Left colon (tissue), 2 donors: ENCODE measurements at regions not wholly inside any gene's neighbourhood (a gene's known extent, or its start where the extent isn't known, plus 50 kb on each side); places are given as distances from the start of the nearest gene placed in this dataset.

ENCODE experiments used
- ATAC-seq: fragments of 200-7000 bp; cut with Tn5 transposase; one replicate; pipeline ENCODE4 v1.9.1; 2020; ENCODE audit warnings: mild to moderate bottlenecking, moderate library complexity
- DNase-seq, 2 donors: peaks; one replicate each; pipeline ENCODE4 v3.0.0-alpha.2; 2020
- intact Hi-C, 2 donors: fragments of 100-400 bp; cut with DNase I in 1 of 2; cut with micrococcal nuclease in 1 of 2; formaldehyde crosslinking; loops; one replicate each; pipeline versions ENCODE4 v1.11.2 to v1.14.0; 2022; cut with DNase I, micrococcal nuclease
- donor health status: DM: no; HTN: no; CAD: no.
- donor health status: DM: yes; HTN: yes; CAD: no.

GRCh38 chrX:38975368-38975942 lies 174.2 kb downstream of the MID1IP1 start:
- no peak for DNase-seq
- intact Hi-C loops = no loop called here
- ATAC-seq = no peak

- ATAC-seq = peak; percentile 21
- intact Hi-C loops = no loop called here
- no peak for DNase-seq
These were observed 181.1 kb downstream of the MID1IP1 start for GRCh38 chrX:38982370-38982769.

- DNase-seq (no peak), ATAC-seq (no peak)
- intact Hi-C loops = no loop called here
These were observed 181.6 kb downstream of the MID1IP1 start for GRCh38 chrX:38982843-38983242.

- ATAC-seq (no peak), DNase-seq (no peak)
- intact Hi-C loops = no loop called here
These were observed 184.1 kb downstream of the MID1IP1 start for GRCh38 chrX:38985375-38985774.

- intact Hi-C loops = no loop called here
- DNase-seq (no peak), ATAC-seq (peak; percentile 22)
These were observed 184.7 kb downstream of the MID1IP1 start for GRCh38 chrX:38985945-38986344.

GRCh38 chrX:38986586-38986985 lies 185.3 kb downstream of the MID1IP1 start:
- intact Hi-C loops = no loop called here
- DNase-seq = no peak
- no peak for ATAC-seq

GRCh38 chrX:38987198-38987651 lies 186.0 kb downstream of the MID1IP1 start:
- ATAC-seq (peak; percentile 74), DNase-seq (peak; percentile 24 to 28)
- intact Hi-C loops = no loop called here

GRCh38 chrX:38988301-38988700 lies 187.0 kb downstream of the MID1IP1 start:
- ATAC-seq (peak; percentile 49), DNase-seq (no peak)
- intact Hi-C loops = no loop called here

GRCh38 chrX:38989076-38989475 lies 187.8 kb downstream of the MID1IP1 start:
- intact Hi-C loops = no loop called here
- DNase-seq (no peak), ATAC-seq (no peak)

GRCh38 chrX:38991656-38992440 lies 190.6 kb downstream of the MID1IP1 start:
- intact Hi-C loops = no loop called here
- DNase-seq = no peak
- peak; percentile 22 for ATAC-seq

GRCh38 chrX:38992441-38993096 lies 191.3 kb downstream of the MID1IP1 start:
- no peak for ATAC-seq
- DNase-seq = no peak
- intact Hi-C loops = no loop called here

- ATAC-seq = no peak
- intact Hi-C loops = no loop called here
These were observed 192.2 kb downstream of the MID1IP1 start for GRCh38 chrX:38993500-38993899.

GRCh38 chrX:38999099-38999498 lies 197.8 kb downstream of the MID1IP1 start:
- ATAC-seq (no peak), DNase-seq (no peak)
- intact Hi-C loops = no loop called here

More at GRCh38 chrX:38993500-38993899, 192.2 kb downstream of the MID1IP1 start:
- no peak for DNase-seq

GRCh38 chrX:38999967-39000745 lies 198.9 kb downstream of the MID1IP1 start:
- ATAC-seq = no peak
- intact Hi-C loops = no loop called here
- DNase-seq = no peak

GRCh38 chrX:39000802-39001201 lies 199.5 kb downstream of the MID1IP1 start:
- intact Hi-C loops = no loop called here
- DNase-seq (no peak), ATAC-seq (no peak)

- no peak for DNase-seq
- intact Hi-C loops = no loop called here
- no peak for ATAC-seq
These were observed 201.2 kb downstream of the MID1IP1 start for GRCh38 chrX:39002466-39002865.

GRCh38 chrX:39008549-39008948 lies 207.3 kb downstream of the MID1IP1 start:
- intact Hi-C loops = no loop called here
- ATAC-seq (no peak), DNase-seq (no peak)

GRCh38 chrX:39011454-39012221 lies 210.4 kb downstream of the MID1IP1 start:
- ATAC-seq (peak; percentile 81), DNase-seq (peak; percentile 58 to 77)
- intact Hi-C loops = no loop called here
